GM19438 (cell line): ENCODE measurements at regions not wholly inside any gene's neighbourhood (a gene's known extent, or its start where the extent isn't known, plus 50 kb on each side); places are given as distances from the start of the nearest gene placed in this dataset.
"Not testable (repeated sequence)": the region's sequence is repeated elsewhere in the genome, so short reads cannot be mapped to it uniquely, and the experiment has no call there.

Experiments used
- ATAC-seq: cut with Tn5 transposase; IDR thresholded peaks from one replicate; pipeline ENCODE4 v1.9.1; 2021; ENCODE audit warnings: low read depth; ENCODE audit not compliant: unreplicated experiment

GRCh38 chr1:157370698-157371097, 181.6 kb downstream of the FCRL5 start:
- ATAC-seq, result no peak

- ATAC-seq, result no peak
Measured at GRCh38 chr1:157369808-157370521, 182.3 kb downstream of the FCRL5 start.

- ATAC-seq, result not testable (repeated sequence)
Measured at GRCh38 chr1:157368941-157369340, 183.4 kb downstream of the FCRL5 start.

- ATAC-seq, result no peak
Measured at GRCh38 chr1:157368363-157368762, 184.0 kb downstream of the FCRL5 start.

DNA sequence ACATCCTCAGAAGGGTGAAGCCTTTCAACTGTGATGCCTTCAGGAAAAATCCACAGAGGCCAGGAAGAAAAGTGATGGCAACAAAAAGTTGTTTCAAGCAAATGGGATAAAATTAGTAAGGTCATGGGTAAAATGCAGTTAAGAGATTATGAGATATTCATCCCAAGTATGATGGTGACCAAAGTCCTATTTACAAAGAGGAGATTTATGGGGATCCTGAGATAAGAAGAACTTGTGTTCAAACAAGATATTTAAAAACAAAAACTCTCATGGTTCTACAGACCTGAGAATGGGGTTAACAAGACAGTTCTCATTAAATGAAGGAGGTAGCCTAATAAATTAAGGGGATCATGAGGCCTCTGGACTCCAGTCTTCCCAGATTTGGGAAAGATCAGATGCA, 184.4 kb downstream of the FCRL5 start:
- ATAC-seq, result no peak

GRCh38 chr1:157367091-157367739, 185.1 kb downstream of the FCRL5 start:
- no peak for ATAC-seq

GRCh38 chr1:157364612-157365011, 187.7 kb downstream of the FCRL5 start:
- ATAC-seq, result no peak

DNA sequence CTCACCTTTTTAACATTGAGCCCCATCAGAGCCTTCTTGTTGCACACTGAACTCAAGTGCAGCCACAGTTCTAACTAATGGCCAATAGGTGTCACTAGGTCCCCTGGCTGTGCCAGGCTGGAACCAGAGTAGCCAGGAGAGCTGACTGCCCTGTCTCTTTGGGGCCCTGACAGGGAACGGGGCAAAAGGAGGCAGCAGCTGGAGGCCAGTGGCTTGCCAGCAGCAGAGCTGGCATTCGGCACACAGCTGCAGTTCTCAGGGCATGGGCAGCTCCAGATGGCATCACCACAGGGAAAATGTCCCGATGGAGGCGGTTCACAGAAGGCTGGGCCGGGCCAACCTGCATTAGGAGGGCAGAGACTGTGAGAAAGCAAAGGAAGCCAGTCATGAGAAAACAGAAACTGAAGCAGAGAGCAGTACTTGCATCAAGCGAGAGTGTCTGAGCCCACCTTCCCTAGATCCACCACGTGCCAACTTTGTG, 188.6 kb downstream of the FCRL5 start:
- no peak for ATAC-seq

GRCh38 chr1:157360023-157360390, 192.3 kb downstream of the FCRL5 start:
- no peak for ATAC-seq

DNA sequence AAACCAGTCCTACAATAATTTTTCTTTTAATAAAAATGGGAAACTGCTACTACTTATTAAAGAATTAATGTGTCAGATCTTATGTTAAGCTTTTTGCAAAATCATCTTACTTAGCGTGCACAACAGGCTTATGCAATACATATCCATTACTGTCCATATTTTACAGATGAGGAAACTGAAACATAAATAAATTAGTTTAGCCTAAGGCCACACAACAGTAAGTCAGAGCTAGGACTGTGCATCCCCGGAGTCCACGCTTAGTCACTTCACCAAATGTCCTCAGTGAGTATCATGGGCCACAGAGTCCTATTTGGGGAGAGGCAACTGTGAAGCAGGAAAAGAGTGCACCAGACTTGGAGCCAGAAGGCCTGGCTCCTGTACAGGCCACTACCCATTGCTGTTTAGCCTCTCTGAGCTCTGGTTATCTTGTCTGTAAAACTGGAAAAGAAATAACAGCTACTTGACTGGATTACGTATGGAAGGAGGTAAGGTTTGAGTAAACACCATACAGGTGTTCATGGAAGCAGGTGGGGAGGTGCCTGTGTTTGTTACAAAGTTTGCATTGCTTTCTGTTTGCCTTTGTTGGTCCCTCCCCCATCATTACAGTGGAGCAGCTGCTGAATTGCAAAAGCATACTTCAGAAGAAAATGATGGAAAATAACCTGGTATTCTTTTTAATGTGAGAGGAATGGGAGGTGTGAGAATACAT, 192.8 kb downstream of the FCRL5 start:
- no peak for ATAC-seq

GRCh38 chr1:157357111-157357510, 195.2 kb downstream of the FCRL5 start:
- no peak for ATAC-seq

DNA sequence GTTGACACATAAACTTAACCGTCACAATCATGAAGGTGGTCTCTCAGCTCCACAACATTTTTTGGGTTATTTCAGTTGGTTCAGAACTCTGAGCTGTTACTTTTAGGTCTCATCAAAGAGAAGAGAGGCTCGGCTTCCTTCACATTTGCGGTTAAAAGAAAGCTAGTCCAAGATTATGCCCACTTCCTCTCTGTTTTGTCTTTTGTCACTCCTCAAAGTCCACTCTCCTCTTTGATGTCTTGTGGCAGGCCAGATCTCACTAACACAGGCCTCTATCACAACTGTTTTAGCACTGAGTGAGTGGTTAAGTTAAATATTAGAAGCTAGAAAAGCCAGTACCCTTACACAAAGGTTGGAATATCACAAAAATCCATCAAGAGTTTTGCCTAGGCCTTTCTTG, 195.7 kb downstream of the FCRL5 start:
- ATAC-seq, result no peak

DNA sequence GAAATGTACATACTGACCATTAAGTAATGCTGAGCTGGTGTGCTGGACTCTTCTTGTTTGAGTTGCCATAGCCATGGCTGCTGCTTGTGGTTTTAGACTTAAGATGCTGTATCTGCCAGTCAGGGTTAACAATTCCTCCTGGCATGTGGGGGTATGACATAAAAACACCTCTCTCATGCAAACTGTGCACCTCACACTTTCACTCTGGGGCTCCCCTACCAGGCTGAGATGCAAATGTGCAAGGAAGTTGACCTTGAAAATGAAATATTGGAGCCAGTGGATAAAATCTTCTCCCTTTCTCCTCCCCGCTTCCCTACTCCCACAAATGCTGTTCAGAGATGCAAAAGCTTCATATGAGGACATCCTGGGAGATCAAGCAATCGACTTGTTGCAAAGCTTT, 198.8 kb downstream of the FCRL5 start:
- no peak for ATAC-seq

- ATAC-seq, result no peak
Measured at GRCh38 chr1:157352817-157353408, 199.4 kb downstream of the FCRL5 start.

- ATAC-seq, result no peak
Measured at GRCh38 chr1:157352216-157352615, 200.1 kb downstream of the FCRL5 start.

DNA sequence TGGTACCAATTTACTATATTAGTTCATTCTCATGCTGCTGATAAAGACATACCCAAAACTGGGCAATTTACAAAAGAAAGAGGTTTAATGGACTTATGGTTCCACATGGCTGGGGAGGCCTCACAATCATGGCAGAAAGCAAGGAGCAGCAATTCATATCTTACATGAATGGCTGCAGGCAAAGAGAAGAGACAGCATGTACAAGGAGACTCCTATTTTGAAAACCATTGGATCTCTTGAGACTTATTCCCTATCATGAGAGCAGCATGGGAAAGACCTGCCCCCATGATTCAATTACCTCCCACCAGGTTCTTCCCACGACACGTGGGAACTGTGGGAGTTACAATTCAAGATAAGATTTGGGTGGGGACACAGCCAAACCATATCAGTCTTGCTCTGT, 200.5 kb downstream of the FCRL5 start:
- not testable (repeated sequence) for ATAC-seq

- ATAC-seq, result no peak
Measured at GRCh38 chr1:157348538-157349480, 203.5 kb downstream of the FCRL5 start.

- ATAC-seq, result no peak
Measured at GRCh38 chr1:157347506-157347905, 204.8 kb downstream of the FCRL5 start.

GRCh38 chr1:157337785-157338184, 199.6 kb upstream of the ETV3 start:
- ATAC-seq, result not testable (repeated sequence)

- ATAC-seq, result no peak
Measured at GRCh38 chr1:157335056-157335455, 196.9 kb upstream of the ETV3 start.
